MM.1S (cell line): ENCODE measurements at regions not wholly inside any gene's neighbourhood (a gene's known extent, or its start where the extent isn't known, plus 50 kb on each side); places are given as distances from the start of the nearest gene placed in this dataset.

ENCODE experiments used
- DNase-seq: peaks from one replicate; pipeline ENCODE4 v3.0.0-alpha.2; 2015
- H2AFZ ChIP-seq: fragments of 300-600 bp; sonication (generic); 2 replicates; pipeline ENCODE4 v1.6.0; 2016; ENCODE audit warnings: antibody characterized with exemption, low read length
- H3F3A ChIP-seq: fragments of 300-600 bp; sonication (generic); 2 replicates; pipeline ENCODE4 v1.6.1; 2016; ENCODE audit warnings: mild to moderate bottlenecking, antibody characterized with exemption, low read length, moderate library complexity, mixed read lengths; ENCODE audit not compliant: insufficient read depth
- H3K27ac ChIP-seq: fragments of 300-600 bp; sonication (generic); 2 replicates; pipeline ENCODE4 v1.5.1; 2016; ENCODE audit warnings: mild to moderate bottlenecking, low read length
- H3K27me3 ChIP-seq: fragments of 300-600 bp; sonication (generic); replicated peaks from 2 replicates; pipeline ENCODE4 v1.6.0; 2016; ENCODE audit warnings: low read length; ENCODE audit not compliant: insufficient read depth
- H3K36me3 ChIP-seq: fragments of 300-600 bp; sonication (generic); replicated peaks from 2 replicates; pipeline ENCODE4 v1.6.1; 2016; ENCODE audit warnings: mild to moderate bottlenecking, low read length, mixed read lengths; ENCODE audit not compliant: insufficient read depth
- H3K4me1 ChIP-seq: fragments of 300-600 bp; sonication (generic); 2 replicates; pipeline ENCODE4 v1.6.1; 2016; ENCODE audit warnings: low read length, mixed read lengths
- H3K4me2 ChIP-seq: fragments of 300-600 bp; sonication (generic); 2 replicates; pipeline ENCODE4 v1.6.0; 2016; ENCODE audit warnings: low read depth, low read length
- H3K4me3 ChIP-seq: fragments of 300-600 bp; sonication (generic); 2 replicates; pipeline ENCODE4 v1.5.1; 2016; ENCODE audit warnings: low read length, mixed read lengths
- H3K79me2 ChIP-seq: fragments of 300-600 bp; sonication (generic); 2 replicates; pipeline ENCODE4 v1.6.1; 2016; ENCODE audit warnings: mixed run types, low read length, mixed read lengths
- H3K9ac ChIP-seq: fragments of 300-600 bp; sonication (generic); 2 replicates; pipeline ENCODE4 v1.6.1; 2016; ENCODE audit warnings: low read length, mixed read lengths
- H3K9me2 ChIP-seq: fragments of 300-600 bp; sonication (generic); replicated peaks from 2 replicates; pipeline ENCODE4 v1.6.1; 2016; ENCODE audit warnings: mild to moderate bottlenecking, low read length, mixed read lengths; ENCODE audit not compliant: insufficient read depth
- H3K9me3 ChIP-seq: fragments of 300-600 bp; sonication (generic); replicated peaks from 2 replicates; pipeline ENCODE4 v1.6.1; 2016; ENCODE audit warnings: mild to moderate bottlenecking, low read length, mixed read lengths; ENCODE audit not compliant: insufficient read depth
- H4K20me1 ChIP-seq: fragments of 300-600 bp; sonication (generic); 2 replicates; pipeline ENCODE4 v1.6.1; 2016; ENCODE audit warnings: mild to moderate bottlenecking, low read length, moderate library complexity, mixed read lengths; ENCODE audit not compliant: insufficient read depth
- EZH2 ChIP-seq: fragments of 300-600 bp; sonication (generic); optimal IDR thresholded peaks from 2 replicates; pipeline ENCODE3; 2017; ENCODE audit warnings: low read depth, mild to moderate bottlenecking, antibody characterized with exemption, low read length, mixed read lengths
- EZH2phosphoT487 ChIP-seq: fragments of 300-600 bp; sonication (generic); IDR thresholded peaks from 2 replicates; pipeline ENCODE4 v1.6.1; 2018; ENCODE audit warnings: antibody characterized with exemption, low read length
- TF ChIP-seq, protein P1 (sequence below): fragments of 300-600 bp; sonication (generic); IDR thresholded peaks from 2 replicates; pipeline ENCODE4 v1.5.1; 2016; ENCODE audit warnings: antibody characterized with exemption, low read length, mixed read lengths

DNA sequence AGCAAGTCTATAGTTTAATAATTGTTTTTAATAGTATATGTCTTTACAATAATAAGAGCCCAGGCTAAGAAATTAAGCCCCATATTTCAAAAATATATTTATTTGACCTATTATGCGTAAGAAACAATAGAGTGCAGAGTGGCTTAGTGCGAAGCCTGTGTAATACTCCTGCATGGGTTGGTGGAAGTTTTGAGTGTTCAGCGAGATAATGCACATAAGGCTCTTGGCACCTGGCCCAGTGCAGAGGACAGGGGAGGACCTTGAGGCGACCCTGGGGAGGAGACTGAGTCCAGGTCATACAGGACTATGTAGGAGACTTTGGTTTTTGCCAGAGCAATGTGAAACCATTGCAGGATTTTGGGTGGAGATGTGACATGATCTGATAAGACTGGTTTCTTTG, 132.4 kb upstream of the ST6GAL2 start:
- H3K9ac ChIP-seq: no peak overlapping the region
- H3K4me3 ChIP-seq: no peak overlapping the region
- H3K4me1 ChIP-seq: no peaks in the 10 kb centered on the region
- no peaks in the 10 kb centered on the region for H3K9me2 ChIP-seq
- no peak overlapping the region for H3K27ac ChIP-seq
- H3K79me2 ChIP-seq: no peaks in the 10 kb centered on the region
- no peaks in the 10 kb centered on the region for H3K9me3 ChIP-seq
- H3F3A ChIP-seq: no peaks in the 10 kb centered on the region
- no peak overlapping the region for H3K4me2 ChIP-seq
- DNase-seq: no peak
- H4K20me1 ChIP-seq: no peaks in the 10 kb centered on the region
- H3K36me3 ChIP-seq: no peaks in the 10 kb centered on the region
- no peaks in the 10 kb centered on the region for H3K27me3 ChIP-seq
- no peak for TF ChIP-seq EZH2
- H2AFZ ChIP-seq: no peak overlapping the region

DNA sequence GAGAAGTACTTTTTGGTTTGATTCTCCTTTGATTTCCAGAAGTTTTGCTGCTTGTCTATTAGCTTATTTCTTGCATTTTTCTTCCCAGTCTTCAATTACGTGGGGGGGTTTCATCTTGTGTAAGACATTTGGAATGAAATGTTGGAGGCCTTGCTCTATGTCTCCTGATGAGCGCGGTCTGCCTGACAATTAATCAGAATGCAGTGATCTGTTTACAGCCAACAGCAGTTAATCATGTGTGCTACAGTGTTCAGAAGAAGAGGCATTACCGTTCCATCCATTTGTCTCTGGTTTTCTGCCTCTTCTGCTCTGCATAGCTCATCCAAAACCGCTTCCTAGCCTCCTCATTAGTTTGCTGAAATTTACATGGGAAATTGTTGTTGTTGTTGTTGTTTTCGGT, 134.4 kb upstream of the ST6GAL2 start:
- Histone ChIP-seq H3K4me2 (no peak overlapping the region), H4K20me1 (no peaks in the 10 kb centered on the region), H3K27ac (no peak overlapping the region), H3K79me2 (no peaks in the 10 kb centered on the region), H3K9me2 (no peaks in the 10 kb centered on the region), H3K9ac (no peak overlapping the region), H3K36me3 (no peaks in the 10 kb centered on the region), H3K4me3 (no peak overlapping the region), H3K9me3 (no peaks in the 10 kb centered on the region), H3K4me1 (no peaks in the 10 kb centered on the region), H3K27me3 (no peaks in the 10 kb centered on the region), H2AFZ (no peak overlapping the region), H3F3A (no peaks in the 10 kb centered on the region)
- TF ChIP-seq EZH2phosphoT487 (no peak), EZH2 (no peak)
- TF ChIP-seq, protein P1, sequence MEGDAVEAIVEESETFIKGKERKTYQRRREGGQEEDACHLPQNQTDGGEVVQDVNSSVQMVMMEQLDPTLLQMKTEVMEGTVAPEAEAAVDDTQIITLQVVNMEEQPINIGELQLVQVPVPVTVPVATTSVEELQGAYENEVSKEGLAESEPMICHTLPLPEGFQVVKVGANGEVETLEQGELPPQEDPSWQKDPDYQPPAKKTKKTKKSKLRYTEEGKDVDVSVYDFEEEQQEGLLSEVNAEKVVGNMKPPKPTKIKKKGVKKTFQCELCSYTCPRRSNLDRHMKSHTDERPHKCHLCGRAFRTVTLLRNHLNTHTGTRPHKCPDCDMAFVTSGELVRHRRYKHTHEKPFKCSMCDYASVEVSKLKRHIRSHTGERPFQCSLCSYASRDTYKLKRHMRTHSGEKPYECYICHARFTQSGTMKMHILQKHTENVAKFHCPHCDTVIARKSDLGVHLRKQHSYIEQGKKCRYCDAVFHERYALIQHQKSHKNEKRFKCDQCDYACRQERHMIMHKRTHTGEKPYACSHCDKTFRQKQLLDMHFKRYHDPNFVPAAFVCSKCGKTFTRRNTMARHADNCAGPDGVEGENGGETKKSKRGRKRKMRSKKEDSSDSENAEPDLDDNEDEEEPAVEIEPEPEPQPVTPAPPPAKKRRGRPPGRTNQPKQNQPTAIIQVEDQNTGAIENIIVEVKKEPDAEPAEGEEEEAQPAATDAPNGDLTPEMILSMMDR: no peak
- no peak for DNase-seq

DNA sequence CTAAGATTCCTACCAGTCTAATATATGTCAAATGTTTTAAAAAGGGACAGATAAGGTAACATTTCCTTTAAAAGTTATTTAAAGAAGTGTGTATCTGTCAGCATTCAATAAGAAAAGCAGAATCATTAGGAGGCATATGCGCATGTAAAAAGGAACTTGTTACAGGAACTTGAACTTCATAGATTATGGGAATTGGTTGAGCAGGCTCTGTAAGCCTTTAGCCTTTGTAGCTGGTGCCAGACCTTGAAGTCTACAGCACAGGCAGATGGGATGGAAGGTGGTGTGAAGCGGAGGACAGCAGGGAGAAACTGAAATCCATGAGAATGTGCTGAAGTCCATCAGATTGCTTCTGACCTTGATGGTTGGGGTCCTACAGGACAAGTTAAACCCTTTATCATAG, 138.3 kb upstream of the ST6GAL2 start:
- TF ChIP-seq, protein P1: no peak
- TF ChIP-seq EZH2 (no peak), EZH2phosphoT487 (no peak)
- Histone ChIP-seq H3K9me2 (no peaks in the 10 kb centered on the region), H3K4me3 (no peak overlapping the region), H2AFZ (no peak overlapping the region), H3K9me3 (no peaks in the 10 kb centered on the region), H3K9ac (no peak overlapping the region), H3K36me3 (no peaks in the 10 kb centered on the region), H3K4me2 (no peak overlapping the region), H3F3A (no peaks in the 10 kb centered on the region), H4K20me1 (no peaks in the 10 kb centered on the region), H3K4me1 (no peaks in the 10 kb centered on the region), H3K27ac (no peak overlapping the region), H3K27me3 (no peaks in the 10 kb centered on the region), H3K79me2 (no peaks in the 10 kb centered on the region)
- no peak for DNase-seq

DNA sequence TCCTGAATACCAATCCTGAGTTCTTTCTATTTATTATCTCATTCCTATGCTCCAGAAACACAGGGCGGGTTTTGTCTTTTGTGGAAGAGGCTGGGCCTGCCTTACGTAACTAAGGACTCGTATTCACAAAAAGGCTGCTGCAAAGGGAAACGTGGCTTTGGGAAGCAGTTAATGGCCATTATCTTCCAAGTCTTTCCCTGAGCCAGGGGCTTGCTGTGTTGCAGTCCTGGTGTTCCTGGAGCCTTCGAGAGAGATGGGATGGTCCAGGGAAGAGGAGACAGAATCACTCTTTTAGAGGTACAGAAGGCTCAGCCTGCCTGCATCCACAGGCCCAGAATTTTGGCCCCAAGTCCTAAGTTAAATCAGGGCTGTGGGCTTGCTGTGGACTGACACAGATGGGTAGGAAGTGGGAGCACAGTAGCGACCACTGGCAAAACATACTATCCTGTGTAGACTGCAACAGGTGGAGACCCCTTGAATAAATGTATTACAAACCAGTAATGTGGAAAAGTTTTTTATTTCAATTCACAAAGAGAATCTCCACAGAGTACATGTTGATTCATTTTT, 139.4 kb upstream of the ST6GAL2 start:
- TF ChIP-seq EZH2phosphoT487 (no peak), EZH2 (no peak)
- TF ChIP-seq, protein P1: no peak
- H2AFZ ChIP-seq: no peak overlapping the region
- H3K4me2 ChIP-seq: no peak overlapping the region
- H3K9me2 ChIP-seq: no peaks in the 10 kb centered on the region
- H3K36me3 ChIP-seq: no peaks in the 10 kb centered on the region
- no peaks in the 10 kb centered on the region for H3K9me3 ChIP-seq
- no peaks in the 10 kb centered on the region for H3K4me1 ChIP-seq
- H3K4me3 ChIP-seq: no peak overlapping the region
- H4K20me1 ChIP-seq: no peaks in the 10 kb centered on the region
- no peaks in the 10 kb centered on the region for H3K27me3 ChIP-seq
- no peak overlapping the region for H3K9ac ChIP-seq
- H3F3A ChIP-seq: no peaks in the 10 kb centered on the region
- no peaks in the 10 kb centered on the region for H3K79me2 ChIP-seq
- no peak overlapping the region for H3K27ac ChIP-seq
- no peak for DNase-seq
